ENCODE measurements at regions not wholly inside any gene's neighbourhood (a gene's known extent, or its start where the extent isn't known, plus 50 kb on each side); places are given as distances from the start of the nearest gene placed in this dataset.

DNA sequence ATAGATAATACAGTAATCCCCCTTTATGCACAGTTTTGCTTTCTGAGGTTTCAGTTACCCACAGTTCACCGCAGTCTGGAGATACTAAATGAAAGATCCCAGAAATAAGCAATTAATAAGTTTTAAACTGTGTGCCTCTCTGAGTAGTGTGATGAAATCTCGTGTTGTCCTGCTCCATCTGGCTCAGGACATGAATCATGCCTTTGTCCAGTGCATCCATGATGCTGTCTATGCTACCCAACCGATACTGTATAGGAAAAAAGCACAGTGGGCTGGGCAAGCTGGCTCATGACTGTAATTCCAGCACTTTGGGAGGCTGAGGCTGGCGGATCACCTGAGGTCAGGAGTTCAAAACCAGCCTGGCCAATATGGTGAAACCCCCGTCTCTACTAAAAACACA lies 85.0 kb upstream of the SLC2A1 start:
- no peak for DNase-seq (ENCODE audit: low spot score)
- Histone ChIP-seq H3K4me3 (no peak overlapping the region), H3K36me3 (no peaks in the 10 kb centered on the region), H3K79me2 (ENCODE audit: low read depth) (no peaks in the 10 kb centered on the region), H3K9ac (no peak overlapping the region), H4K20me1 (ENCODE audit: low read depth) (no peaks in the 10 kb centered on the region), H2AFZ (replicated peaks) (no peak overlapping the region), H3K27me3 (no peaks in the 10 kb centered on the region), H3K27ac (no peak overlapping the region), H3K4me1 (peaks cover 10% of the 10 kb centered on the region), H3F3A (ENCODE audit: low read depth) (no peaks in the 10 kb centered on the region), H3K9me3 (ENCODE audit: low read depth) (no peaks in the 10 kb centered on the region), H3K4me2 (no peak overlapping the region)
- peaks cover 20% of the 10 kb centered on the region for H3K4me1 Mint-ChIP-seq
- H3K9me3 Mint-ChIP-seq = peaks cover 5% of the 10 kb centered on the region
- peaks cover 11% of the 10 kb centered on the region for H3K27me3 Mint-ChIP-seq (ENCODE audit: insufficient read depth, low read depth)
- TF ChIP-seq EZH2phosphoT487 (IDR thresholded peaks at IDR 0.05) (no peak), EZH2 (IDR thresholded peaks at IDR 0.05) (no peak)
- TF ChIP-seq, protein P1, sequence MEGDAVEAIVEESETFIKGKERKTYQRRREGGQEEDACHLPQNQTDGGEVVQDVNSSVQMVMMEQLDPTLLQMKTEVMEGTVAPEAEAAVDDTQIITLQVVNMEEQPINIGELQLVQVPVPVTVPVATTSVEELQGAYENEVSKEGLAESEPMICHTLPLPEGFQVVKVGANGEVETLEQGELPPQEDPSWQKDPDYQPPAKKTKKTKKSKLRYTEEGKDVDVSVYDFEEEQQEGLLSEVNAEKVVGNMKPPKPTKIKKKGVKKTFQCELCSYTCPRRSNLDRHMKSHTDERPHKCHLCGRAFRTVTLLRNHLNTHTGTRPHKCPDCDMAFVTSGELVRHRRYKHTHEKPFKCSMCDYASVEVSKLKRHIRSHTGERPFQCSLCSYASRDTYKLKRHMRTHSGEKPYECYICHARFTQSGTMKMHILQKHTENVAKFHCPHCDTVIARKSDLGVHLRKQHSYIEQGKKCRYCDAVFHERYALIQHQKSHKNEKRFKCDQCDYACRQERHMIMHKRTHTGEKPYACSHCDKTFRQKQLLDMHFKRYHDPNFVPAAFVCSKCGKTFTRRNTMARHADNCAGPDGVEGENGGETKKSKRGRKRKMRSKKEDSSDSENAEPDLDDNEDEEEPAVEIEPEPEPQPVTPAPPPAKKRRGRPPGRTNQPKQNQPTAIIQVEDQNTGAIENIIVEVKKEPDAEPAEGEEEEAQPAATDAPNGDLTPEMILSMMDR (IDR thresholded peaks at IDR 0.05) = no peak
- no peak overlapping the region for H3K27ac Mint-ChIP-seq
- H3K36me3 Mint-ChIP-seq = peaks cover 2% of the 10 kb centered on the region
- no peak overlapping the region for H3K4me3 Mint-ChIP-seq

DNA sequence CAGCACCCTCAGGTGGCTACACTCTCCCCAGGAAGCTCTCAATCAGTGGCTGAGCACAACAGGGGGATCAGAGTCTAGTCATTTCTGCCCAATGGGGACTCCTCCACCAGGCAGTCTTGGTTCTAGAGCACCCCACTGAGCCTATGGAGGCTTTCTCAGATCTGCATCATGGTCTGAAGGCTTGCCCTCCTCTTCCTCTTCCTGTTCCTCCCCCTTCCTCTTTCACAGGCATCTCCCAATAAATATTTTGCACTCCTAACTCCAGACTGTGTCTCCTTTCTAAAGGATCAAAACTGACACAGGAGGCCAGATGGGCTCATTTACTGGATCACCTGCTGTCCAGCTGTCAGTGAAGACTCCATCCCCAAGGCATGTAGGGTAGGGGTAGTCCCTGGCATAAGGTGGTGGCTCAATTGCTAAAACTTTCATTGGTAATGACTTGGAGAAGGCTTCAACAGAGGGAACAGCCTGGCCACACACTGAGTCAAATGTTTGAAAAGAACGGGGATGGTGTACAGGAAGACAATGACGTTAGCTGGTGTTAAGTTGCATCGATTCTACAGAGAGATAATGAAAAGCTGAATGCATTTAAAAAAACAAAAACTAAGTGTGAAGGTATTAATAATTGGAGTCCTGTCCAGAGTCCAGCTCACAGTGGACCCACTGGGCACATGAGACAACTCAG lies 84.2 kb upstream of the SLC2A1 start:
- Mint-ChIP-seq H3K9me3 (peaks cover 5% of the 10 kb centered on the region), H3K4me3 (no peak overlapping the region), H3K27me3 (ENCODE audit: insufficient read depth, low read depth) (peaks cover 7% of the 10 kb centered on the region), H3K36me3 (peaks cover 2% of the 10 kb centered on the region), H3K4me1 (peaks cover 21% of the 10 kb centered on the region), H3K27ac (peak overlapping the region; percentile 51)
- no peaks in the 10 kb centered on the region for H3K36me3 ChIP-seq
- no peaks in the 10 kb centered on the region for H3K9me3 ChIP-seq (ENCODE audit: low read depth)
- no peaks in the 10 kb centered on the region for H3K27me3 ChIP-seq
- H3K79me2 ChIP-seq (ENCODE audit: low read depth) = no peaks in the 10 kb centered on the region
- H3K4me2 ChIP-seq = no peak overlapping the region
- no peaks in the 10 kb centered on the region for H4K20me1 ChIP-seq (ENCODE audit: low read depth)
- no peak for DNase-seq (ENCODE audit: low spot score)
- no peak overlapping the region for H3K4me3 ChIP-seq
- no peak overlapping the region for H3K27ac ChIP-seq
- TF ChIP-seq, protein P1 (IDR thresholded peaks at IDR 0.05) = no peak
- TF ChIP-seq EZH2 (IDR thresholded peaks at IDR 0.05) (no peak), EZH2phosphoT487 (IDR thresholded peaks at IDR 0.05) (no peak)
- no peak overlapping the region for H2AFZ ChIP-seq (replicated peaks)
- H3K9ac ChIP-seq = no peak overlapping the region
- H3F3A ChIP-seq (ENCODE audit: low read depth) = peaks cover 4% of the 10 kb centered on the region
- peaks cover 15% of the 10 kb centered on the region for H3K4me1 ChIP-seq

DNA sequence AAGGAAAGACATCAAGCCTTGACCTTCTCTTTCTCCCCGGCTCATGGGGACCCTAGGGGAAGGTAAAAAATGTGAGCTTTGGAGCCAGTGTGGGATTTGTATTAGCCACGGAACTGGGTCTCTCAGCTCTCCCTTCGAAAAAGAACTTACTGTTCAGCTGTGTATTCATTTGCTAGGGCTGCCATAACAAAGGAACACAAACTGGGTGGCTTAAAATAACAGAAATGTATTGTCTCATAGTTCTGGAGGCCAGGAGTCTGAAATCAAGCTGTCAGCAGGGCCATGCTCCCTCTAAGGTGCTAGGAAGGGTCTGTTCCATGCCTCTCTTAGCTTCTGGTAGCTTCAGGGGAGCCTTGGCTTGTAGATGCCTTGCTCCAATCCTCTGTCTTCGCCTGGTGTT lies 83.5 kb upstream of the SLC2A1 start:
- no peaks in the 10 kb centered on the region for H3K27me3 ChIP-seq
- no peak overlapping the region for H3K9ac ChIP-seq
- no peaks in the 10 kb centered on the region for H3K79me2 ChIP-seq (ENCODE audit: low read depth)
- peaks cover 21% of the 10 kb centered on the region for H3K4me1 ChIP-seq
- no peak overlapping the region for H2AFZ ChIP-seq (replicated peaks)
- TF ChIP-seq, protein P1 (IDR thresholded peaks at IDR 0.05) = no peak
- no peak for TF ChIP-seq EZH2phosphoT487 (IDR thresholded peaks at IDR 0.05)
- no peak for TF ChIP-seq EZH2 (IDR thresholded peaks at IDR 0.05)
- no peak overlapping the region for H3K4me3 ChIP-seq
- H3K4me2 ChIP-seq = no peak overlapping the region
- H3F3A ChIP-seq (ENCODE audit: low read depth) = peaks cover 7% of the 10 kb centered on the region
- Mint-ChIP-seq H3K9me3 (peaks cover 5% of the 10 kb centered on the region), H3K27ac (no peak overlapping the region), H3K4me3 (no peak overlapping the region), H3K4me1 (peaks cover 27% of the 10 kb centered on the region), H3K27me3 (ENCODE audit: insufficient read depth, low read depth) (peaks cover 7% of the 10 kb centered on the region), H3K36me3 (peaks cover 2% of the 10 kb centered on the region)
- H3K27ac ChIP-seq = no peak overlapping the region
- no peaks in the 10 kb centered on the region for H4K20me1 ChIP-seq (ENCODE audit: low read depth)
- H3K36me3 ChIP-seq = no peaks in the 10 kb centered on the region
- DNase-seq (ENCODE audit: low spot score) = no peak
- no peaks in the 10 kb centered on the region for H3K9me3 ChIP-seq (ENCODE audit: low read depth)

All from neural progenitor cell (in vitro differentiated cells).